Ishikawa (cell line): ENCODE measurements at regions not wholly inside any gene's neighbourhood (a gene's known extent, or its start where the extent isn't known, plus 50 kb on each side); places are given as distances from the start of the nearest gene placed in this dataset.

Experiments
- CREB1 ChIP-seq: IDR thresholded peaks from 2 replicates; pipeline ENCODE4 v1.6.1; 2012; ENCODE audit warnings: low read depth
- EP300 ChIP-seq: IDR thresholded peaks from 2 replicates; pipeline ENCODE4 v1.6.1; 2012; ENCODE audit warnings: borderline replicate concordance
- MAX ChIP-seq: IDR thresholded peaks from 2 replicates; pipeline ENCODE4 v1.6.1; 2012
- RAD21 ChIP-seq: IDR thresholded peaks from 2 replicates; pipeline ENCODE4 v1.6.1; 2012; ENCODE audit warnings: low read depth
- REST ChIP-seq: IDR thresholded peaks from 2 replicates; pipeline ENCODE4 v1.6.1; 2012; ENCODE audit warnings: low read depth, mild to moderate bottlenecking
- TCF12 ChIP-seq: IDR thresholded peaks from 2 replicates; pipeline ENCODE4 v1.6.1; 2012; ENCODE audit warnings: low read depth
- YY1 ChIP-seq: IDR thresholded peaks from 2 replicates; pipeline ENCODE4 v1.6.1; 2012; ENCODE audit warnings: low read depth

GRCh38 chr16:74094514-74094913 lies 202.1 kb upstream of the PSMD7 start:
- no peak for TF ChIP-seq MAX
- TF ChIP-seq REST, result no peak
- TF ChIP-seq YY1, result no peak
- no peak for TF ChIP-seq CREB1
- no peak for TF ChIP-seq RAD21
- no peak for TF ChIP-seq TCF12
- no peak for TF ChIP-seq EP300
